ENCODE measurements at regions not wholly inside any gene's neighbourhood (a gene's known extent, or its start where the extent isn't known, plus 50 kb on each side); places are given as distances from the start of the nearest gene placed in this dataset.

GRCh38 chr9:28410411-28410810 lies 837.1 kb upstream of the C9orf72 start:
- no peak for TF ChIP-seq CTCF (IDR thresholded peaks at IDR 0.05)
- TF ChIP-seq POLR2A (IDR thresholded peaks at IDR 0.05): no peak

Data from testis (tissue), 2 donors.